Osteocyte (in vitro differentiated cells): ENCODE measurements at regions not wholly inside any gene's neighbourhood (a gene's known extent, or its start where the extent isn't known, plus 50 kb on each side); places are given as distances from the start of the nearest gene placed in this dataset.

Experiments used
- DNase-seq: peaks from one replicate; pipeline ENCODE4 v3.0.0; 2021; ENCODE audit warnings: mixed read lengths; ENCODE audit not compliant: unreplicated experiment; ENCODE audit errors: extremely low spot score
- H3K27ac Mint-ChIP-seq: one replicate; pipeline ENCODE4 v1.8.0; 2021; ENCODE audit warnings: mild to moderate bottlenecking, mixed read lengths; ENCODE audit not compliant: unreplicated experiment
- H3K27me3 Mint-ChIP-seq: one replicate; pipeline ENCODE4 v1.8.0; 2021; ENCODE audit warnings: mixed read lengths; ENCODE audit not compliant: unreplicated experiment
- H3K36me3 Mint-ChIP-seq: one replicate; pipeline ENCODE4 v1.8.0; 2021; ENCODE audit warnings: mixed read lengths; ENCODE audit not compliant: unreplicated experiment
- H3K4me1 Mint-ChIP-seq: one replicate; pipeline ENCODE4 v1.8.0; 2021; ENCODE audit warnings: mixed read lengths; ENCODE audit not compliant: unreplicated experiment
- H3K4me3 Mint-ChIP-seq: one replicate; pipeline ENCODE4 v1.8.0; 2021; ENCODE audit warnings: mild to moderate bottlenecking, moderate library complexity, mixed read lengths; ENCODE audit not compliant: unreplicated experiment
- H3K9me3 Mint-ChIP-seq: one replicate; pipeline ENCODE4 v1.8.0; 2021; ENCODE audit warnings: mixed read lengths; ENCODE audit not compliant: unreplicated experiment
- CTCF ChIP-seq: fragments of 200-600 bp; sonication (generic); IDR thresholded peaks from 2 replicates; pipeline ENCODE4 v1.5.0; 2021; ENCODE audit warnings: antibody characterized with exemption, mild to moderate bottlenecking, moderate library complexity

- Mint-ChIP-seq H3K27ac (no peak overlapping the region), H3K36me3 (no peaks in the 10 kb centered on the region), H3K4me1 (no peaks in the 10 kb centered on the region), H3K9me3 (peaks cover 23% of the 10 kb centered on the region), H3K27me3 (no peaks in the 10 kb centered on the region), H3K4me3 (no peak overlapping the region)
- DNase-seq: no peak
- TF ChIP-seq CTCF: no peak
Observed at GRCh38 chr6:114564302-114564933, 221.6 kb upstream of the HS3ST5 start.

GRCh38 chr6:114559419-114559818 is 216.6 kb upstream of the HS3ST5 start:
- H3K27me3 Mint-ChIP-seq: no peaks in the 10 kb centered on the region
- H3K36me3 Mint-ChIP-seq: no peaks in the 10 kb centered on the region
- no peak overlapping the region for H3K4me3 Mint-ChIP-seq
- H3K4me1 Mint-ChIP-seq: no peaks in the 10 kb centered on the region
- no peak for DNase-seq
- H3K27ac Mint-ChIP-seq: no peak overlapping the region
- H3K9me3 Mint-ChIP-seq: peaks cover 12% of the 10 kb centered on the region
- no peak for TF ChIP-seq CTCF

GRCh38 chr6:114558153-114558552 is 215.3 kb upstream of the HS3ST5 start:
- TF ChIP-seq CTCF: no peak
- H3K27me3 Mint-ChIP-seq: no peaks in the 10 kb centered on the region

GRCh38 chr6:114556846-114557488 is 214.1 kb upstream of the HS3ST5 start:
- Mint-ChIP-seq H3K36me3 (no peaks in the 10 kb centered on the region), H3K27me3 (no peaks in the 10 kb centered on the region), H3K4me1 (no peaks in the 10 kb centered on the region), H3K9me3 (no peaks in the 10 kb centered on the region), H3K27ac (no peak overlapping the region), H3K4me3 (no peak overlapping the region)
- DNase-seq: no peak
- TF ChIP-seq CTCF: no peak

More at GRCh38 chr6:114558153-114558552, 215.3 kb upstream of the HS3ST5 start:
- Mint-ChIP-seq H3K4me1 (no peaks in the 10 kb centered on the region), H3K27ac (no peak overlapping the region), H3K4me3 (no peak overlapping the region), H3K9me3 (peaks cover under 1% of the 10 kb centered on the region), H3K36me3 (no peaks in the 10 kb centered on the region)
- no peak for DNase-seq

- TF ChIP-seq CTCF: no peak
- no peaks in the 10 kb centered on the region for H3K4me1 Mint-ChIP-seq
- no peaks in the 10 kb centered on the region for H3K9me3 Mint-ChIP-seq
- no peaks in the 10 kb centered on the region for H3K27me3 Mint-ChIP-seq
- H3K27ac Mint-ChIP-seq: no peak overlapping the region
- H3K4me3 Mint-ChIP-seq: no peak overlapping the region
- no peak for DNase-seq
- H3K36me3 Mint-ChIP-seq: no peaks in the 10 kb centered on the region
Observed at GRCh38 chr6:114550316-114550715, 207.5 kb upstream of the HS3ST5 start.
